GM10248 (cell line): ENCODE measurements at regions not wholly inside any gene's neighbourhood (a gene's known extent, or its start where the extent isn't known, plus 50 kb on each side); places are given as distances from the start of the nearest gene placed in this dataset.

Experiments
- CTCF ChIA-PET: fragments of 300-600 bp; sonication (Branson Sonifier 250); formaldehyde crosslinking; extraction: SDS; loops from one replicate; lab custom pipeline; 2021; ENCODE audit warnings: antibody characterized with exemption; lab: Yijun Ruan, JAX
- POLR2A ChIA-PET: fragments of 350-650 bp; sonication (Branson Sonifier 250); formaldehyde crosslinking; extraction: SDS; loops from one replicate; lab custom pipeline; 2020; ENCODE audit warnings: antibody characterized with exemption; lab: Yijun Ruan, JAX
- DNase-seq: peaks from one replicate; pipeline ENCODE4 v3.0.0; 2012; ENCODE audit errors: extremely low spot score
- CTCF ChIP-seq: IDR thresholded peaks from 2 replicates; pipeline ENCODE4 v1.5.1; 2012; ENCODE audit warnings: mild to moderate bottlenecking, low read depth; ENCODE audit errors: extremely low read depth, missing control alignments, control extremely low read depth

DNA sequence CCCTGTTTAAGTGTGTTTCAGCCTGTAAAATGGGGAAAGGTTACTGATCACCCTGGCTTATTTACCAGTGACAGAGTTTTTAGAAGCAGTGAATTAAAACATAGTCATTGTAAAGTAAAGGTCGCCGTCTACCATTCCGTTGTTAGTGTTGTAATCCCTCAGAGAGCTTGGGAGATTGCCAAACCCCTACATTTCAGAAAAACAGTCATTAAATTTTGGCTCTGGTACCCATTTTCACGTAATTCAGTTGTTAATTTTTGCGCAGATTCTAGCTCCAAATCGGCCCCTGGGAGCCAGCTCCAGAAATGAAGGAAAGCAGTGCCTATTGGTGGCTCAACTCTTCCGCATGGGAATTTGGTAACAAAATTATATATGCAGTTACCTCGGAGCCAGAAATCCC is 127.7 kb upstream of the AJAP1 start:
- ChIA-PET POLR2A (no interaction called here), CTCF (no interaction called here)
- no peak for DNase-seq
- TF ChIP-seq CTCF = no peak

GRCh38 chr1:4527819-4528218 is 126.6 kb upstream of the AJAP1 start:
- no peak for TF ChIP-seq CTCF
- ChIA-PET CTCF (no interaction called here), POLR2A (no interaction called here)
- DNase-seq = no peak

DNA sequence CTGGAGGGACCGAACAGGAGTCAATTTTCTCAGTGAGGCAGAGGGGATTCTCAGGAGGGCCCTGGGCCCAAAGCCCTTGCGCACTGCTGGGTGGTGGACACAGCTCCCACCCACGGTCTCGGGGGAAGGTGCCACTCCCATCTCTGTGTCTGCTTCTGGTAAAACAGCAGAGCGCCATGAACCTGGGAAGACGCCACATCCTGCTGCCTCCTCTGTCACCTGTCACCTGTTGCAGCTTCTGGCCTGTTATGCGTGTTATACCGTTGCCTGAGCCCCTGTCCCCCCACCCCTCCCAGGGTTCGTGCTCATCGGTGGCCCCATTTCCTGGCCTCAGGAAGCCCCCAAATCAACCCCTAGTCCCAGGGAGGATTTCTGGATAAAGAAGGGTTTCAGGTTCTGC is 125.8 kb upstream of the AJAP1 start:
- no peak for DNase-seq
- ChIA-PET CTCF (no interaction called here), POLR2A (no interaction called here)
- no peak for TF ChIP-seq CTCF

GRCh38 chr1:4529446-4530165 is 124.8 kb upstream of the AJAP1 start:
- DNase-seq = no peak
- POLR2A ChIA-PET = no interaction called here
- CTCF ChIA-PET = no interaction called here
- no peak for TF ChIP-seq CTCF

- TF ChIP-seq CTCF = no peak
- DNase-seq = no peak
- POLR2A ChIA-PET = no interaction called here
- CTCF ChIA-PET = no interaction called here
These were observed 124.1 kb upstream of the AJAP1 start for GRCh38 chr1:4530166-4530785.

- POLR2A ChIA-PET = no interaction called here
- CTCF ChIA-PET = interaction anchor here (1.0 kb wide), 1 partner anchor 9 kb away, joined by 3 read pairs; no protein-coding TSS in a partner anchor
- TF ChIP-seq CTCF = no peak
- no peak for DNase-seq
These were observed 122.6 kb upstream of the AJAP1 start for GRCh38 chr1:4531842-4532241.
